Subcutaneous abdominal adipose tissue (tissue), 5 donors: ENCODE measurements at regions not wholly inside any gene's neighbourhood (a gene's known extent, or its start where the extent isn't known, plus 50 kb on each side); places are given as distances from the start of the nearest gene placed in this dataset.
"Not testable (repeated sequence)": the region's sequence is repeated elsewhere in the genome, so short reads cannot be mapped to it uniquely, and the experiment has no call there.

Experiments used
- H3K27ac ChIP-seq: one replicate; pipeline ENCODE4 v1.7.0; 2013; ENCODE audit warnings: low read depth, mild to moderate bottlenecking, inconsistent platforms, low read length, moderate library complexity
- H3K27me3 ChIP-seq, 5 donors: one replicate each; pipeline ENCODE4 v1.7.0; 2013; ENCODE audit warnings: low read length in 5 of 5, inconsistent platforms in 1 of 5; ENCODE audit not compliant: control insufficient read depth in 5 of 5, insufficient read depth in 4 of 5
- H3K36me3 ChIP-seq, 5 donors: one replicate each; pipeline ENCODE4 v1.7.0; 2013; ENCODE audit warnings: low read length in 5 of 5; ENCODE audit not compliant: control insufficient read depth in 5 of 5, insufficient read depth in 5 of 5
- H3K4me1 ChIP-seq, 5 donors: one replicate each; pipeline ENCODE4 v1.7.0; 2013; ENCODE audit warnings: low read length in 5 of 5, mild to moderate bottlenecking in 3 of 5, moderate library complexity in 1 of 5; ENCODE audit not compliant: control insufficient read depth in 5 of 5, insufficient read depth in 5 of 5
- H3K4me3 ChIP-seq, 5 donors: one replicate each; pipeline ENCODE4 v1.7.0; 2013; ENCODE audit warnings: low read length in 5 of 5, low read depth in 1 of 5
- H3K9ac ChIP-seq, 5 donors: one replicate each; pipeline ENCODE4 v1.7.0; 2013; ENCODE audit warnings: low read length in 5 of 5, mild to moderate bottlenecking in 4 of 5, moderate library complexity in 3 of 5
- H3K9me3 ChIP-seq, 5 donors: one replicate each; pipeline ENCODE4 v1.7.0; 2013; ENCODE audit warnings: low read length in 5 of 5; ENCODE audit not compliant: control insufficient read depth in 5 of 5
- donor health status: healthy.
- donor health status: healthy.
- donor health status: healthy.
- donor health status: healthy.
- donor health status: healthy.

DNA sequence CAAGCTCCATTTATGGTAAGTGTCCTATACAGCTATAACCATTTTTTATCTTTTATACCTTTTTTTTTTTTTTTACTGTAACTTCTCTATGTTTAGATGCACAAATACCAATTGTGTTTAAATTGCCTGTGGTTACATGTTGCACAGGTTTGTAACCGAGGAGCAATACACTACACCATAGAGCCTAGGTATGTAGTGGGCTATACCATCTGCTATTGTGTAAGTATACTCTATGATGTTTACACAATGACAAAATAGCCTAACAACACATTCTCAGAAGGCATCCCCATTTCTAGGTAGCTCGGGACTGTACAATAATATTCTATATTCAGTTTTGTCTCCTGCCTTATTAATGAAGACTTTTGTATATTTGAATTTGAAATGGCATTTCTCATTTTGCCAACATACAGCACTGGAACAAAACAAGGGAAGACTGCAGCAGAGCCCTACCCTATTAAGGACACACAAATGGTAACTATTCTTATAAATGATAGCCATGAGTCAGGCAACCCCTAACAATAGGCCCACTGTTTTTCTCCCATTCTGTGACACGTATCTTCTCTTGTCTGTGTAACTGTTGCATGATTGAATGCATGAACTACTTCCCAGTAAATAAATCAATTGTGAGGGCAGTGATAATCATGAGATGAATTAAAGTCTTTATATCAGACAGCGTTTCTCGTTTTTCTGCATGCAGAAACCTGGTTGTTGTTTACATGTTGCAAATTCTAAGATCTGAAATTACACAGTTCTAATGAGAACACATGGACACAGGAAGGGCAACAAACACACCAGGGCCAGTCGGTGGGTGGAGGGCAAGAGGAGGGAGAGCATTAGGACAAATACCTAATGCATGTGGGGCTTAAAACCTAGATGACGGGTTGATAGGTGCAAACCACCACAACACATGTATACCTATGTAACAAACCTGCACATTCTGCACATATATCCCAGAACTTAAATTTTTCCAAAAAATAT is 173.9 kb downstream of the EPM2A start:
- Histone ChIP-seq H3K36me3 (no peaks in the 10 kb centered on the region), H3K27me3 (no peaks in the 10 kb centered on the region), H3K9ac (no peak overlapping the region), H3K9me3 (no peaks in the 10 kb centered on the region), H3K27ac (no peak overlapping the region), H3K4me1 (no peaks in the 10 kb centered on the region), H3K4me3 (no peak overlapping the region)

DNA sequence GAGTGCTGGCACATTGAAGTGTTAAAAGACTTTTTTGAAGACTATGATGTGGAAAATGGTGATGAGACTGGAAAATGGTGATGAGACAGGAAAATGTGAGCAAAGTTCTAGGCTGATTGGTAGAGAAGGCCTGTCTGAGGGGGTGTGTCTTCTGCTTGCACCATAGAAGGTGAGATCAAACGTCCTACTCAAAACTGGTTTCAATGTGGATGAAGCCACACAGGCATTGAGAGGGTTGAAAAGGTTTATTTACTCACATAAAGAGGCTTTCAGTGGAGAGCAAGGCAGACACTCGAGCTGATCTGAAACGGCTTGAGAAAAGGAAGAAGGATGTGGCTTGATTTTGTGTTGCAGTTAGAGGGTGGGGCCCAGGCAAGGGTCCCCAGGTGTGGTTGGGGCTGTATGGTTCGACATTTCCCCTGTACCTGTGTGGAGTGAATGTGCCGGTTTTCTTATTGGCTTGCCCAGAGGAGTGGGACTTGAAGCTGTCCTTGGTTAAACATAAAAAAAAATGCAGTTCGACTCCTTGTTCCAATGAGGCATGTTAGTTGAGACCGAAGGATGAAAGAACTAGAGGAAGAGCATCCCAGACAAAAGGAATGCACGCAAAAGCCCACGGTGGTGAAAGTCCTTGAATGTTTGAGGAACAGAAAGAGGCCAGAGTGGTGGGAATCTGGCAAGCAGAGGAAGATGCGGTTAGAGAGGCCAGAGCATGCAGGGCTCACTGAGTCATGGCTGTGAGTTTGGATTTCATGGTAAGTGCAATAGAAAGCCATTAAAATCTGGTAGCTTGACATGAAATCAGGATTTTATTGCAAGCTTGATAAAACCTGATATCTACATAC is 172.3 kb downstream of the EPM2A start:
- H3K4me1 ChIP-seq, result no peaks in the 10 kb centered on the region
- no peak overlapping the region for H3K9ac ChIP-seq
- no peaks in the 10 kb centered on the region for H3K9me3 ChIP-seq
- no peaks in the 10 kb centered on the region for H3K36me3 ChIP-seq
- H3K4me3 ChIP-seq, result no peak overlapping the region
- no peaks in the 10 kb centered on the region for H3K27me3 ChIP-seq
- H3K27ac ChIP-seq, result no peak overlapping the region

DNA sequence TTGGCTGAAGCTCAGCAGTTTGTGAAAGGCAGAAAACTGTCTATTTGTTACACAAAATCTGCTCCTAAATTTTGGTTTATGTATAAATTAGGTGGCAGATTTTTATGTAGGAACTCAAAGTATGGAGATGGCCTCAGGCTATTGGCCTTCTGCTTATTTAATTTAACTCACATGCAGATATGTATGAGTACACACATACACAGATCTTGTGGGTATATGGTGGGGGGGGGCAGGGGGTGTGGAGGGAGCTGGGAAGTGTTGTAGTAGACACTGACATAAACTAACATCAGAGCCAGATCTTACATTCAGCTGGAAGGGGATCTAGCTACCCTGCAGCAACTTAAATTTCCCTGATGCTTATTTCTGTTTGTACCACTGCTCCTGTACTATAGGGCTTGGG is 170.8 kb downstream of the EPM2A start:
- H3K27ac ChIP-seq, result no peak overlapping the region
- no peak overlapping the region for H3K4me3 ChIP-seq
- no peaks in the 10 kb centered on the region for H3K27me3 ChIP-seq
- H3K4me1 ChIP-seq, result no peaks in the 10 kb centered on the region
- H3K9me3 ChIP-seq, result no peaks in the 10 kb centered on the region
- no peak overlapping the region for H3K9ac ChIP-seq
- H3K36me3 ChIP-seq, result no peaks in the 10 kb centered on the region

DNA sequence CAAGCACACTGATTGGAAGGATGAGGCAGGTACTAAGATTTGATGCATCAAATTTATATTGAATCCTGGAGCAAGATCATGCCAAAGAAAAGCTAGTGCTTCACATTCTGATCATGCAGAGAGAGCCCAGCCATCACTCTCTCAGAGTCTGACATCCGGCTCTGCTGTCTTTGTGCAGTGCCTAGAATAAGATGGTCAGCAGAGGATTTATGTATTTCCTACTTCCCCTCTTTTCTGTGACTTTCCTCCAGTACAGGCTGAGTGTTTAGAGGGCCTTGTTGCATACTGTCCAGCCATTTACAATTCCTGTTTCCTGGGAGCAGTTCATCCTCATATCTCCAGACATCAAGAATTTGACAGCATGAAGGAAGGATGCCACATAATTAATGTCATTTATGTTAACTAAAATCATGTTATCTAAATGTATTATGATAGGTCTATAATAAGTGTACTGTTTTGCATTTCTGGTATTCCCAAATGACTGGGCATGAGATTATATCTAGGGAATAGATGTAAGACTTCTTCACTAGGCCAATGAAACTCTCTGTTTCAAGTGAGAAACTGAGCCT is 167.6 kb downstream of the EPM2A start:
- H3K36me3 ChIP-seq, result no peaks in the 10 kb centered on the region
- peaks cover 0 to 3% (median 0%) of the 10 kb centered on the region in 5 donors for H3K9me3 ChIP-seq
- no peak overlapping the region for H3K4me3 ChIP-seq
- H3K27me3 ChIP-seq, result no peaks in the 10 kb centered on the region
- no peaks in the 10 kb centered on the region for H3K4me1 ChIP-seq
- H3K9ac ChIP-seq, result no peak overlapping the region
- H3K27ac ChIP-seq, result no peak overlapping the region

DNA sequence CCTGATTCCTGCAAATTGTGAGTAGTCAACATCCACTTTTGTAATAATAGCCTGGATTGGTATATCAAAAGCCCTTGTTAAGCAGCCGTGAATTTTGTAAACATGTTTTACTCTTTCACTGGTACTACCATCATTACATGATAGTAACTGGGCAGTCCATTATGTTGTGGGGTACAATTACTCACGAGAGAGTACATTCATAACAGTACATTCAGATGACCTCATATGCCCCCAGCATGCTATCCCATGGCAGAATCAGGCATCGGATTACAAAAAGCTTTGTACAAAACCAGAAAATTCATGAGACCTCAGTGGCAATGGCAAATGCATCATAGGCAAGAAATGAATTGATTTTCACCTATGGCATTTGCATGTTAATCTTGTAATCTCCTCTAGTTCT is 166.2 kb downstream of the EPM2A start:
- Histone ChIP-seq H3K27me3 (no peaks in the 10 kb centered on the region), H3K9ac (no peak overlapping the region), H3K4me1 (no peaks in the 10 kb centered on the region), H3K27ac (no peak overlapping the region), H3K4me3 (no peak overlapping the region), H3K9me3 (peaks cover 0 to 12% (median 5%) of the 10 kb centered on the region in 5 donors), H3K36me3 (no peaks in the 10 kb centered on the region)

DNA sequence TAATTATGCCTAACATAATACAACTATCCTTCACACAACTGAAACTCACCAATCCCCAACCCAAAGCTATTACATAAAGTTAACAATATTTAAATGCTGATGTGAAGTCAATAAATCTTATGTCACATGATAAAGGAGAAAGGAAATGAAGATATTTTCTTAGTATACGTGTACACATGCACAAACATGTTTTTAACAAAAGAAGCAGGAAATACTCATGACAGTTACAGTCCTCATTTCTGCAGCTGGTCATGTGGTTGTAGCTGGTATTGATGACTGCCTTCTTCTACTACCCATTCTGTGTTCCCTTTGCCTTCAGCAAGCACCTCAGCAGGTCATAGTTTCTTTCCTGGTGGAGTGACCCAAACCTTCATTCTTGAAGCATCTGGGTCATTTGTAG is 165.0 kb downstream of the EPM2A start:
- not testable (repeated sequence) for H3K27ac ChIP-seq, H3K36me3 ChIP-seq, H3K4me3 ChIP-seq, H3K27me3 ChIP-seq, H3K9ac ChIP-seq, H3K4me1 ChIP-seq
- peaks cover 0 to 23% (median 17%) of the 10 kb centered on the region in 5 donors for H3K9me3 ChIP-seq

DNA sequence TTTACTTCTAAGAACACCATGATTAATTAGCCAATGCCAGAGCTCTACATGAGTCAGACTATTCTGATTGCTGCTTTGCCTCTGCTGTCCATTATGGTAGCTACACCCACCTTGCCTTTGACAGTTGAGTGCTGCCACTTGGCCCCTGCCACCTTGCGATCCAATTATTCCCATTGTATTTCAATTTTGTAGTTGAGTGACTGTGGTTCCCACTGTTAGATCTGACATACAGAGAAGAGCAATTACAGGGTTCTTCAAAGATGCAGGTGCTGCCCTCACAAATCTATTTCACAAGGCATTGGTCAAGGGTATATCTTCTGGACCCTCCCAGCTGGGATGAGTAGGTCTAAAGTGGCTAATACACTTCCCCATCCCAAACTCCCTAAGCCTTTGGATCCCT is 161.1 kb downstream of the EPM2A start:
- not testable (repeated sequence) for H3K27me3 ChIP-seq, H3K36me3 ChIP-seq, H3K4me3 ChIP-seq, H3K4me1 ChIP-seq, H3K9ac ChIP-seq, H3K27ac ChIP-seq
- H3K9me3 ChIP-seq, result peaks cover 7 to 39% (median 35%) of the 10 kb centered on the region in 5 donors
